Loucy (cell line): ENCODE measurements at regions not wholly inside any gene's neighbourhood (a gene's known extent, or its start where the extent isn't known, plus 50 kb on each side); places are given as distances from the start of the nearest gene placed in this dataset.

ENCODE experiments used
- EZH2phosphoT487 ChIP-seq: fragments of 200-600 bp; IDR thresholded peaks from 2 replicates; pipeline ENCODE4 v1.6.1; 2018; ENCODE audit warnings: antibody characterized with exemption, mild to moderate bottlenecking, moderate library complexity, borderline replicate concordance
- TF ChIP-seq, protein P1 (sequence below): fragments of 200-600 bp; sonication (generic); conservative IDR thresholded peaks from 2 replicates; pipeline ENCODE4 v1.5.1; 2014; ENCODE audit warnings: mild to moderate bottlenecking, antibody characterized with exemption, low read length

DNA sequence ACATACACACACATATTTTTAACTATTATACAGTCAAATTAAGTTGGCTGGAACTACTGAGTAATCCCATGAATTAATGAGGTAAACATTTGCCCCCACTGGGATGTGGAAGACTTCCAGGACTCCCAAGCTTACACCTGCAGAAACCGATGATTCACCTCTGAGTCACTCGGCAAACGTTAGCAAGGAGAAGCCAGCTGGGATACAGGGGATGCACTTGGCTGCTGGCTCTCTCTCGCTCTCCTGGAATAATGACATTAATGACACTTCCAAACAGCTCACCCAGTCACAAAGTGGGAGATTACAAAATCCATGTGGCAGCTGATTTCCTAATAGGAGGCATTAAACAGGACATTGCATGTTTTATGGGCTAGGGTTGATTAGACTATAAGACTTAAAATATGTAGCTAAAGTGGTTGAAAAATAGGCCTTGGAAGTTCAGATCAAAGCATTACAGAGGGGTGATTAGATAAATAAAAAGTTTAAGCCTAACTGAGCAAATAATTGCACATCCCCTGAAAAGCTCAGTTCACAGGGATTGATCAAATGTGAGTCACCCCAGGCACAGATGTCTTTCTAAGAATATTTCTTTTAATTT lies 500.9 kb downstream of the SOX2 start:
- TF ChIP-seq, protein P1, sequence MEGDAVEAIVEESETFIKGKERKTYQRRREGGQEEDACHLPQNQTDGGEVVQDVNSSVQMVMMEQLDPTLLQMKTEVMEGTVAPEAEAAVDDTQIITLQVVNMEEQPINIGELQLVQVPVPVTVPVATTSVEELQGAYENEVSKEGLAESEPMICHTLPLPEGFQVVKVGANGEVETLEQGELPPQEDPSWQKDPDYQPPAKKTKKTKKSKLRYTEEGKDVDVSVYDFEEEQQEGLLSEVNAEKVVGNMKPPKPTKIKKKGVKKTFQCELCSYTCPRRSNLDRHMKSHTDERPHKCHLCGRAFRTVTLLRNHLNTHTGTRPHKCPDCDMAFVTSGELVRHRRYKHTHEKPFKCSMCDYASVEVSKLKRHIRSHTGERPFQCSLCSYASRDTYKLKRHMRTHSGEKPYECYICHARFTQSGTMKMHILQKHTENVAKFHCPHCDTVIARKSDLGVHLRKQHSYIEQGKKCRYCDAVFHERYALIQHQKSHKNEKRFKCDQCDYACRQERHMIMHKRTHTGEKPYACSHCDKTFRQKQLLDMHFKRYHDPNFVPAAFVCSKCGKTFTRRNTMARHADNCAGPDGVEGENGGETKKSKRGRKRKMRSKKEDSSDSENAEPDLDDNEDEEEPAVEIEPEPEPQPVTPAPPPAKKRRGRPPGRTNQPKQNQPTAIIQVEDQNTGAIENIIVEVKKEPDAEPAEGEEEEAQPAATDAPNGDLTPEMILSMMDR, result no peak
- TF ChIP-seq EZH2phosphoT487, result no peak
